MCF 10A (cell line): ENCODE measurements at regions not wholly inside any gene's neighbourhood (a gene's known extent, or its start where the extent isn't known, plus 50 kb on each side); places are given as distances from the start of the nearest gene placed in this dataset.

Source experiments
- BruUV-seq: library from RNA; stranded (reverse); fragments of 400-500 nt; replicated peaks from 2 replicates; lab custom pipeline; 2021; lab: Mats Ljungman, UMichigan
- CTCF ChIA-PET: fragments of 300-600 bp; sonication (Branson Sonifier 250); formaldehyde crosslinking; extraction: SDS; loops from one replicate; lab custom pipeline; 2021; ENCODE audit warnings: antibody characterized with exemption, inconsistent platforms; lab: Yijun Ruan, JAX
- POLR2A ChIA-PET: fragments of 300-600, 350-650 bp; sonication (Branson Sonifier 250); formaldehyde crosslinking; extraction: SDS; loops from one replicate; lab custom pipeline; 2020; ENCODE audit warnings: antibody characterized with exemption, inconsistent platforms; lab: Yijun Ruan, JAX
- DNase-seq: peaks from one replicate; pipeline ENCODE4 v3.0.0-alpha.2; 2018; ENCODE audit not compliant: unreplicated experiment
- H3K27ac Mint-ChIP-seq: one replicate; pipeline ENCODE4 v1.8.0; 2022; ENCODE audit warnings: mild to moderate bottlenecking, low read depth, mixed read lengths; ENCODE audit not compliant: unreplicated experiment
- H3K27me3 Mint-ChIP-seq: one replicate; pipeline ENCODE4 v1.8.0; 2022; ENCODE audit warnings: mixed read lengths; ENCODE audit not compliant: insufficient read depth, unreplicated experiment
- H3K36me3 Mint-ChIP-seq: one replicate; pipeline ENCODE4 v1.8.0; 2022; ENCODE audit warnings: mild to moderate bottlenecking, moderate library complexity, mixed read lengths; ENCODE audit not compliant: insufficient read depth, unreplicated experiment
- H3K4me1 Mint-ChIP-seq: one replicate; pipeline ENCODE4 v1.8.0; 2022; ENCODE audit warnings: mixed read lengths; ENCODE audit not compliant: insufficient read depth, unreplicated experiment
- H3K4me3 Mint-ChIP-seq: one replicate; pipeline ENCODE4 v1.8.0; 2022; ENCODE audit warnings: mild to moderate bottlenecking, moderate library complexity, mixed read lengths; ENCODE audit not compliant: unreplicated experiment
- H3K9me3 Mint-ChIP-seq: one replicate; pipeline ENCODE4 v1.8.0; 2022; ENCODE audit warnings: mixed read lengths; ENCODE audit not compliant: unreplicated experiment
- intact Hi-C: fragments of 100-400 bp; cut with micrococcal nuclease; formaldehyde crosslinking; loops from 2 replicates; pipeline ENCODE4 v1.14.1; 2022
- TF ChIP-seq, protein P1 (sequence below): fragments of 200-600 bp; IDR thresholded peaks from one replicate; pipeline ENCODE4 v1.8.0; 2022; ENCODE audit warnings: antibody characterized with exemption, mild to moderate bottlenecking; ENCODE audit not compliant: unreplicated experiment

DNA sequence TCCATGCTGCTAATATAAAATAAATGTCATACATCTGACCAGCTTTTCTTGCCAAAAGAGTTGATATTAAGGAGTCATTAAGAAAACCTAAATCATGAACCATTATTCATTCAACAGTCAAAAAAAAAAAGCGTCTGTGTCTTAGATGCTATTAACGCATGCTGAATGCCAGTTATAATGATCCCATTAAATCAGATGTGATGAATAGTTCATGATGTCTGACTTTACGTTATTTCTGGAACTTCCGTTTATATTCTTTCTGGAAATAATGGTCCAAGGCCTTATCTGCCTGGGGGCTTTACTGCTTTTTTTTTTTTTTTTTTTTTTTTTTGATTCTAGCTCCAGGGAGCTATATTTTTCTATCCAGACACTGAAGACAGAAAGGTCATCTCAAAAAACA, 877.1 kb downstream of the HACE1 start:
- no peak for DNase-seq
- BruUV-seq: no TSS peak
- no peak overlapping the region for H3K4me3 Mint-ChIP-seq
- POLR2A ChIA-PET: no interaction called here
- H3K4me1 Mint-ChIP-seq: peaks cover 5% of the 10 kb centered on the region
- no peaks in the 10 kb centered on the region for H3K9me3 Mint-ChIP-seq
- H3K27me3 Mint-ChIP-seq: no peaks in the 10 kb centered on the region
- no peaks in the 10 kb centered on the region for H3K36me3 Mint-ChIP-seq
- TF ChIP-seq, protein P1, sequence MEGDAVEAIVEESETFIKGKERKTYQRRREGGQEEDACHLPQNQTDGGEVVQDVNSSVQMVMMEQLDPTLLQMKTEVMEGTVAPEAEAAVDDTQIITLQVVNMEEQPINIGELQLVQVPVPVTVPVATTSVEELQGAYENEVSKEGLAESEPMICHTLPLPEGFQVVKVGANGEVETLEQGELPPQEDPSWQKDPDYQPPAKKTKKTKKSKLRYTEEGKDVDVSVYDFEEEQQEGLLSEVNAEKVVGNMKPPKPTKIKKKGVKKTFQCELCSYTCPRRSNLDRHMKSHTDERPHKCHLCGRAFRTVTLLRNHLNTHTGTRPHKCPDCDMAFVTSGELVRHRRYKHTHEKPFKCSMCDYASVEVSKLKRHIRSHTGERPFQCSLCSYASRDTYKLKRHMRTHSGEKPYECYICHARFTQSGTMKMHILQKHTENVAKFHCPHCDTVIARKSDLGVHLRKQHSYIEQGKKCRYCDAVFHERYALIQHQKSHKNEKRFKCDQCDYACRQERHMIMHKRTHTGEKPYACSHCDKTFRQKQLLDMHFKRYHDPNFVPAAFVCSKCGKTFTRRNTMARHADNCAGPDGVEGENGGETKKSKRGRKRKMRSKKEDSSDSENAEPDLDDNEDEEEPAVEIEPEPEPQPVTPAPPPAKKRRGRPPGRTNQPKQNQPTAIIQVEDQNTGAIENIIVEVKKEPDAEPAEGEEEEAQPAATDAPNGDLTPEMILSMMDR: no peak
- CTCF ChIA-PET: interaction anchor here (0.6 kb wide), 1 partner anchor 764 kb away, joined by 3 read pairs; no protein-coding TSS in a partner anchor
- intact Hi-C loops: no loop called here
- no peak overlapping the region for H3K27ac Mint-ChIP-seq

GRCh38 chr6:103979308-103979707, 880.4 kb downstream of the HACE1 start:
- H3K9me3 Mint-ChIP-seq: no peaks in the 10 kb centered on the region
- no peak overlapping the region for H3K27ac Mint-ChIP-seq
- H3K4me1 Mint-ChIP-seq: peaks cover 5% of the 10 kb centered on the region
- no peak for DNase-seq
- no peaks in the 10 kb centered on the region for H3K36me3 Mint-ChIP-seq
- H3K27me3 Mint-ChIP-seq: no peaks in the 10 kb centered on the region
- no TSS peak for BruUV-seq
- TF ChIP-seq, protein P1: no peak
- ChIA-PET POLR2A (no interaction called here), CTCF (interaction anchor here (0.6 kb wide), 1 partner anchor 10 kb away, joined by 4 read pairs; no protein-coding TSS in a partner anchor)
- intact Hi-C loops: no loop called here
- no peak overlapping the region for H3K4me3 Mint-ChIP-seq

- intact Hi-C loops: no loop called here
- no peak overlapping the region for H3K4me3 Mint-ChIP-seq
- peaks cover 6% of the 10 kb centered on the region for H3K9me3 Mint-ChIP-seq
- no peak for DNase-seq
- no peak overlapping the region for H3K27ac Mint-ChIP-seq
- CTCF ChIA-PET: interaction anchor here (0.6 kb wide), 1 partner anchor 76 kb away, joined by 3 read pairs; no protein-coding TSS in a partner anchor
- no peaks in the 10 kb centered on the region for H3K27me3 Mint-ChIP-seq
- BruUV-seq: no TSS peak
- TF ChIP-seq, protein P1: no peak
- H3K4me1 Mint-ChIP-seq: no peaks in the 10 kb centered on the region
- no peaks in the 10 kb centered on the region for H3K36me3 Mint-ChIP-seq
- POLR2A ChIA-PET: interaction anchor here (0.7 kb wide), 1 partner anchor 129 kb away, joined by 3 read pairs; no protein-coding TSS in a partner anchor
These were observed 922.3 kb downstream of the HACE1 start for GRCh38 chr6:103937389-103937788.

GRCh38 chr6:103925317-103925716, 934.4 kb downstream of the HACE1 start:
- DNase-seq: no peak
- CTCF ChIA-PET: no interaction called here
- POLR2A ChIA-PET: no interaction called here
- H3K9me3 Mint-ChIP-seq: peaks cover 11% of the 10 kb centered on the region
- H3K4me1 Mint-ChIP-seq: no peaks in the 10 kb centered on the region
- TF ChIP-seq, protein P1: no peak
- H3K4me3 Mint-ChIP-seq: no peak overlapping the region
- BruUV-seq: no TSS peak
- H3K27ac Mint-ChIP-seq: no peak overlapping the region
- H3K27me3 Mint-ChIP-seq: no peaks in the 10 kb centered on the region
- intact Hi-C loops: no loop called here
- H3K36me3 Mint-ChIP-seq: no peaks in the 10 kb centered on the region
